CD14-positive monocyte (primary cell): ENCODE measurements at regions not wholly inside any gene's neighbourhood (a gene's known extent, or its start where the extent isn't known, plus 50 kb on each side); places are given as distances from the start of the nearest gene placed in this dataset.

Experiments used
- DNase-seq, 3 donors: peaks; one replicate each; pipeline ENCODE4 v3.0.0-alpha.2; 2011 to 2022
- H2AFZ ChIP-seq: 2 replicates; pipeline ENCODE4 v1.6.0; 2012; ENCODE audit warnings: mild to moderate bottlenecking, low read depth, low read length, inconsistent platforms; ENCODE audit not compliant: insufficient read depth, poor library complexity, severe bottlenecking
- H3K27ac ChIP-seq, 2 donors: 1 replicate in 1 of 2; 2 replicates in 1 of 2; pipeline ENCODE4 v1.5.1; 2012 to 2013; ENCODE audit warnings: low read length in 2 of 2, control low read depth in 1 of 2, inconsistent platforms in 1 of 2, low read depth in 1 of 2, mild to moderate bottlenecking in 1 of 2
- H3K27me3 ChIP-seq, 2 donors: one replicate each; pipeline versions ENCODE4 v1.6.0 to v1.6.1; 2011 to 2013; ENCODE audit warnings: low read length in 2 of 2; ENCODE audit not compliant: control insufficient read depth in 2 of 2, insufficient read depth in 2 of 2
- H3K36me3 ChIP-seq, 2 donors: replicated peaks in 1 of 2; 1 replicate in 1 of 2; 2 replicates in 1 of 2; pipeline versions ENCODE4 v1.5.1 to v1.6.1; 2012 to 2013; ENCODE audit warnings: low read length in 2 of 2, control low read depth in 1 of 2, inconsistent platforms in 1 of 2, mild to moderate bottlenecking in 1 of 2; ENCODE audit not compliant: insufficient read depth in 2 of 2, control insufficient read depth in 1 of 2
- H3K4me1 ChIP-seq, 2 donors: 1 replicate in 1 of 2; 2 replicates in 1 of 2; pipeline versions ENCODE4 v1.5.1 to v1.6.1; 2012 to 2013; ENCODE audit warnings: low read length in 2 of 2, control low read depth in 1 of 2, inconsistent platforms in 1 of 2, mild to moderate bottlenecking in 1 of 2, moderate library complexity in 1 of 2; ENCODE audit not compliant: insufficient read depth in 2 of 2, control insufficient read depth in 1 of 2
- H3K4me2 ChIP-seq: replicated peaks from 2 replicates; pipeline ENCODE3; 2012; ENCODE audit warnings: low read length, moderate library complexity, mild to moderate bottlenecking; ENCODE audit not compliant: poor library complexity, severe bottlenecking; ENCODE audit errors: extremely low read depth
- H3K4me3 ChIP-seq, 3 experiments: fragments of 200-600 bp in 1 of 3; sonication (generic) in 1 of 3; replicated peaks in 1 of 3; 1 replicate in 2 of 3; 2 replicates in 1 of 3; pipeline ENCODE4 v1.5.1; 2011 to 2013; ENCODE audit warnings: low read length in 3 of 3, mild to moderate bottlenecking in 3 of 3, control low read depth in 2 of 3, low read depth in 2 of 3, inconsistent platforms in 1 of 3, moderate library complexity in 1 of 3
- H3K79me2 ChIP-seq: 2 replicates; pipeline ENCODE4 v1.6.0; 2012; ENCODE audit warnings: mild to moderate bottlenecking, control low read depth, inconsistent platforms, low read length, moderate library complexity; ENCODE audit not compliant: insufficient read depth
- H3K9ac ChIP-seq: 2 replicates; pipeline ENCODE4 v1.6.0; 2017; ENCODE audit warnings: low read length, mild to moderate bottlenecking; ENCODE audit not compliant: insufficient read depth, poor library complexity, severe bottlenecking
- H3K9me3 ChIP-seq, 2 donors: replicated peaks in 1 of 2; 1 replicate in 1 of 2; 2 replicates in 1 of 2; pipeline versions ENCODE4 v1.5.1 to v1.6.1; 2012 to 2013; ENCODE audit warnings: low read length in 2 of 2, control low read depth in 1 of 2; ENCODE audit not compliant: control insufficient read depth in 1 of 2, insufficient read depth in 1 of 2
- H4K20me1 ChIP-seq: 2 replicates; pipeline ENCODE4 v1.6.0; 2012; ENCODE audit warnings: mild to moderate bottlenecking, low read length, control low read depth, moderate library complexity; ENCODE audit not compliant: insufficient read depth
- H3K27ac Mint-ChIP-seq, 7 donors: one replicate each; pipeline ENCODE4 v1.8.0; 2020; ENCODE audit warnings: mild to moderate bottlenecking in 7 of 7, mixed read lengths in 7 of 7, moderate library complexity in 6 of 7, inconsistent platforms in 2 of 7
- H3K27me3 Mint-ChIP-seq, 3 donors: one replicate each; pipeline ENCODE4 v1.8.0; 2021 to 2022; ENCODE audit warnings: low read depth in 3 of 3, mild to moderate bottlenecking in 3 of 3, mixed read lengths in 3 of 3, moderate library complexity in 3 of 3, inconsistent platforms in 1 of 3
- H3K36me3 Mint-ChIP-seq, 2 donors: one replicate each; pipeline ENCODE4 v1.8.0; 2020; ENCODE audit warnings: mixed read lengths in 2 of 2, inconsistent platforms in 1 of 2, mild to moderate bottlenecking in 1 of 2
- H3K4me1 Mint-ChIP-seq: one replicate; pipeline ENCODE4 v1.8.0; 2020; ENCODE audit warnings: mild to moderate bottlenecking, mixed read lengths
- H3K4me3 Mint-ChIP-seq, 2 donors: one replicate each; pipeline ENCODE4 v1.8.0; 2020; ENCODE audit warnings: mild to moderate bottlenecking in 2 of 2, mixed read lengths in 2 of 2, moderate library complexity in 1 of 2
- H3K9me3 Mint-ChIP-seq, 7 donors: one replicate each; pipeline ENCODE4 v1.8.0; 2020 to 2022; ENCODE audit warnings: mixed read lengths in 7 of 7, mild to moderate bottlenecking in 6 of 7, moderate library complexity in 6 of 7, inconsistent platforms in 2 of 7
- WGBS: methylation state at CpG from one replicate; pipeline ENCODE4 v1.1.5; 2013; ENCODE audit warnings: missing lambda C conversion rate; ENCODE audit not compliant: insufficient coverage; 5-methylcytosine and 5-hydroxymethylcytosine counted together
- intact Hi-C, 2 donors: fragments of 100-400 bp; cut with micrococcal nuclease; formaldehyde crosslinking; loops; one replicate each; pipeline versions ENCODE4 v1.15.0 to v1.15.1; 2023
- TF ChIP-seq, protein P1 (sequence below): fragments of 200-600 bp; IDR thresholded peaks from one replicate; pipeline ENCODE4 v1.8.0; 2022; ENCODE audit warnings: antibody characterized with exemption, mild to moderate bottlenecking

DNA sequence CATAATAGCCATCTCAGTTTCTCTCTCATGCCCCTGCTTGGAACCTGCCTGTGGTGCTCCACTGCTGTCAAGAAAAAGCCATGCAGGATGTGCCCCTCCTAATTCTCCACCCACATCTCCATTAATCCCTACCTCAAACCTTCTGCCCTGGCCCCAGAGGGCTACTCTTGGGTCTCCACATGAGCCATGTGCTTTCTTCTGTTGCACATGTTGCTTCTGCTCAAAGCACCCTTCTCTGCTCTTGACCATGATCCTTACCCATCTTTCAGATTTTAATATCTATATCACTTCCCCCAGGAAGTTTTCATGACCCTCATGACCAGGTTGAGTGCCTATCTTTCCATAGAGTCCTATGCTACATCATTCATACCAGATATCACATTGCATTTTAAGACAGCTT, 514.2 kb downstream of the RPS24 start:
- Histone ChIP-seq H4K20me1 (no peaks in the 10 kb centered on the region), H3K27me3 (no peaks in the 10 kb centered on the region), H3K9me3 (no peaks in the 10 kb centered on the region), H3K27ac (no peak overlapping the region), H3K4me2 (no peak overlapping the region), H3K4me1 (no peaks in the 10 kb centered on the region), H3K9ac (no peak overlapping the region), H3K79me2 (no peaks in the 10 kb centered on the region), H2AFZ (no peak overlapping the region), H3K4me3 (no peak overlapping the region), H3K36me3 (no peaks in the 10 kb centered on the region)
- intact Hi-C loops = no loop called here
- H3K27ac Mint-ChIP-seq = no peak overlapping the region
- H3K36me3 Mint-ChIP-seq = no peaks in the 10 kb centered on the region
- peaks cover 1 to 4% (median 3%) of the 10 kb centered on the region in 3 donors for H3K27me3 Mint-ChIP-seq
- H3K4me1 Mint-ChIP-seq = peaks cover 14% of the 10 kb centered on the region
- TF ChIP-seq, protein P1, sequence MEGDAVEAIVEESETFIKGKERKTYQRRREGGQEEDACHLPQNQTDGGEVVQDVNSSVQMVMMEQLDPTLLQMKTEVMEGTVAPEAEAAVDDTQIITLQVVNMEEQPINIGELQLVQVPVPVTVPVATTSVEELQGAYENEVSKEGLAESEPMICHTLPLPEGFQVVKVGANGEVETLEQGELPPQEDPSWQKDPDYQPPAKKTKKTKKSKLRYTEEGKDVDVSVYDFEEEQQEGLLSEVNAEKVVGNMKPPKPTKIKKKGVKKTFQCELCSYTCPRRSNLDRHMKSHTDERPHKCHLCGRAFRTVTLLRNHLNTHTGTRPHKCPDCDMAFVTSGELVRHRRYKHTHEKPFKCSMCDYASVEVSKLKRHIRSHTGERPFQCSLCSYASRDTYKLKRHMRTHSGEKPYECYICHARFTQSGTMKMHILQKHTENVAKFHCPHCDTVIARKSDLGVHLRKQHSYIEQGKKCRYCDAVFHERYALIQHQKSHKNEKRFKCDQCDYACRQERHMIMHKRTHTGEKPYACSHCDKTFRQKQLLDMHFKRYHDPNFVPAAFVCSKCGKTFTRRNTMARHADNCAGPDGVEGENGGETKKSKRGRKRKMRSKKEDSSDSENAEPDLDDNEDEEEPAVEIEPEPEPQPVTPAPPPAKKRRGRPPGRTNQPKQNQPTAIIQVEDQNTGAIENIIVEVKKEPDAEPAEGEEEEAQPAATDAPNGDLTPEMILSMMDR = no peak
- DNase-seq = no peak
- H3K4me3 Mint-ChIP-seq = no peak overlapping the region
- peaks cover 0 to 2% (median 0%) of the 10 kb centered on the region in 7 donors for H3K9me3 Mint-ChIP-seq

DNA sequence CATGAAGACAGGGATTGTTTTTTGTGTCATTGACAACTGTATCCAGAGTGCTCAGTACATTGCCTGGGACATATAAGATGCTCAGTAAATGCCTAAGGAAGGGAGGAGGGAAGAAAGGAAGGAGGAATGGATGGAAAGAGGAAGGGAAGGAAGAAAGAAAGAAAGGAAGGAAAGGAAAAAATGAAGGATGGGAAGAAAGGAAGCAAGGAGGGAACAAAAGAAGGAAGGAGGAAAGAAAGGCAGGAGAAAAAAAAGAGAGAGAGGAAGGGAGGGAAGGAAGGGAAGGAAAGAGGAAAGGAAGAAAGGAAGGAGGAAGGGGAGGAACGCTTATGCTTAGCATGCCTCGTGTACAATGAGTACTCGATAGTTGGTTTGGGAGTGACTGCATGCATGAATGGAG, 514.7 kb downstream of the RPS24 start:
- no peaks in the 10 kb centered on the region for H3K27me3 ChIP-seq
- no peak overlapping the region for H3K27ac ChIP-seq
- H3K79me2 ChIP-seq = no peaks in the 10 kb centered on the region
- H3K4me2 ChIP-seq = no peak overlapping the region
- intact Hi-C loops = no loop called here
- H3K36me3 Mint-ChIP-seq = no peaks in the 10 kb centered on the region
- no peaks in the 10 kb centered on the region for H3K9me3 ChIP-seq
- H3K9me3 Mint-ChIP-seq = peaks cover 0 to 2% (median 0%) of the 10 kb centered on the region in 7 donors
- TF ChIP-seq, protein P1 = no peak
- H3K4me1 ChIP-seq = no peaks in the 10 kb centered on the region
- no peak overlapping the region for H3K4me3 ChIP-seq
- no peak overlapping the region for H3K4me3 Mint-ChIP-seq
- no peak for DNase-seq
- H3K27me3 Mint-ChIP-seq = peaks cover 1 to 4% (median 3%) of the 10 kb centered on the region in 3 donors
- 96% methylated on average over 3 of the region's 3 CpGs for WGBS
- no peaks in the 10 kb centered on the region for H3K36me3 ChIP-seq
- H4K20me1 ChIP-seq = no peaks in the 10 kb centered on the region
- H3K27ac Mint-ChIP-seq = no peak overlapping the region
- H3K9ac ChIP-seq = no peak overlapping the region
- H2AFZ ChIP-seq = no peak overlapping the region
- peaks cover 14% of the 10 kb centered on the region for H3K4me1 Mint-ChIP-seq
